ENCODE measurements at regions not wholly inside any gene's neighbourhood (a gene's known extent, or its start where the extent isn't known, plus 50 kb on each side); places are given as distances from the start of the nearest gene placed in this dataset.

- Histone ChIP-seq H3K27ac (ENCODE audit: insufficient read depth, low read length, poor library complexity, severe bottlenecking) (no peak overlapping the region), H3K9me3 (ENCODE audit: control insufficient read depth in 2 of 2, low read length in 2 of 2) (no peaks in the 10 kb centered on the region), H3K4me1 (ENCODE audit: control insufficient read depth, insufficient read depth, low read length, poor library complexity, severe bottlenecking) (no peaks in the 10 kb centered on the region), H3K27me3 (ENCODE audit: control insufficient read depth, insufficient read depth, low read length) (no peaks in the 10 kb centered on the region), H3K36me3 (ENCODE audit: control insufficient read depth, insufficient read depth, low read length) (no peaks in the 10 kb centered on the region), H3K4me3 (ENCODE audit: low read depth, low read length) (no peak overlapping the region)
- Mint-ChIP-seq H3K27ac (no peak overlapping the region), H3K4me1 (peaks cover 0 to 4% (median under 1%) of the 10 kb centered on the region in 4 donors), H3K27me3 (no peaks in the 10 kb centered on the region), H3K36me3 (peaks cover 5% of the 10 kb centered on the region), H3K9me3 (peaks cover 0 to 7% (median 0%) of the 10 kb centered on the region in 7 donors), H3K4me3 (no peak overlapping the region)
- ATAC-seq (ENCODE audit: low read depth in 2 of 2) = no peak
- no peak for DNase-seq
Measured at GRCh38 chr4:108261026-108261425, 92.3 kb upstream of the LEF1 start.

- Mint-ChIP-seq H3K4me3 (no peak overlapping the region), H3K4me1 (peaks cover 0 to 4% (median 1%) of the 10 kb centered on the region in 4 donors), H3K27ac (no peak overlapping the region), H3K36me3 (peaks cover 5% of the 10 kb centered on the region), H3K9me3 (peaks cover 0 to 1% (median 0%) of the 10 kb centered on the region in 7 donors), H3K27me3 (no peaks in the 10 kb centered on the region)
- no peak for DNase-seq
- no peaks in the 10 kb centered on the region for H3K36me3 ChIP-seq (ENCODE audit: control insufficient read depth, insufficient read depth, low read length)
- no peaks in the 10 kb centered on the region for H3K9me3 ChIP-seq (ENCODE audit: control insufficient read depth in 2 of 2, low read length in 2 of 2)
- ATAC-seq (ENCODE audit: low read depth in 2 of 2) = no peak
- H3K4me3 ChIP-seq (ENCODE audit: low read depth, low read length) = no peak overlapping the region
- no peaks in the 10 kb centered on the region for H3K27me3 ChIP-seq (ENCODE audit: control insufficient read depth, insufficient read depth, low read length)
- no peaks in the 10 kb centered on the region for H3K4me1 ChIP-seq (ENCODE audit: control insufficient read depth, insufficient read depth, low read length, poor library complexity, severe bottlenecking)
- H3K27ac ChIP-seq (ENCODE audit: insufficient read depth, low read length, poor library complexity, severe bottlenecking) = no peak overlapping the region
Measured at GRCh38 chr4:108256538-108256937, 87.8 kb upstream of the LEF1 start.

GRCh38 chr4:108255203-108255747 lies 86.5 kb upstream of the LEF1 start:
- H3K4me1 Mint-ChIP-seq = peaks cover 0 to 3% (median under 1%) of the 10 kb centered on the region in 4 donors
- no peak for DNase-seq
- Histone ChIP-seq H3K36me3 (ENCODE audit: control insufficient read depth, insufficient read depth, low read length) (no peaks in the 10 kb centered on the region), H3K4me1 (ENCODE audit: control insufficient read depth, insufficient read depth, low read length, poor library complexity, severe bottlenecking) (no peaks in the 10 kb centered on the region), H3K4me3 (ENCODE audit: low read depth, low read length) (no peak overlapping the region), H3K27ac (ENCODE audit: insufficient read depth, low read length, poor library complexity, severe bottlenecking) (no peak overlapping the region), H3K9me3 (ENCODE audit: control insufficient read depth in 2 of 2, low read length in 2 of 2) (no peaks in the 10 kb centered on the region), H3K27me3 (ENCODE audit: control insufficient read depth, insufficient read depth, low read length) (no peaks in the 10 kb centered on the region)
- ATAC-seq (ENCODE audit: low read depth in 2 of 2) = no peak
- no peak overlapping the region for H3K4me3 Mint-ChIP-seq
- H3K27me3 Mint-ChIP-seq = no peaks in the 10 kb centered on the region
- H3K9me3 Mint-ChIP-seq = peaks cover 0 to 1% (median 0%) of the 10 kb centered on the region in 7 donors
- peaks cover 5% of the 10 kb centered on the region for H3K36me3 Mint-ChIP-seq
- no peak overlapping the region for H3K27ac Mint-ChIP-seq

GRCh38 chr4:108249397-108249796 lies 80.7 kb upstream of the LEF1 start:
- no peak overlapping the region for H3K4me3 Mint-ChIP-seq
- H3K36me3 Mint-ChIP-seq = peaks cover 5% of the 10 kb centered on the region
- no peaks in the 10 kb centered on the region for H3K27me3 Mint-ChIP-seq
- H3K9me3 Mint-ChIP-seq = peaks cover 0 to 12% (median 2%) of the 10 kb centered on the region in 7 donors
- ATAC-seq (ENCODE audit: low read depth in 2 of 2) (no peak), DNase-seq (no peak)
- Histone ChIP-seq H3K27ac (ENCODE audit: insufficient read depth, low read length, poor library complexity, severe bottlenecking) (no peak overlapping the region), H3K4me1 (ENCODE audit: control insufficient read depth, insufficient read depth, low read length, poor library complexity, severe bottlenecking) (no peaks in the 10 kb centered on the region), H3K27me3 (ENCODE audit: control insufficient read depth, insufficient read depth, low read length) (no peaks in the 10 kb centered on the region), H3K4me3 (ENCODE audit: low read depth, low read length) (no peak overlapping the region), H3K9me3 (ENCODE audit: control insufficient read depth in 2 of 2, low read length in 2 of 2) (no peaks in the 10 kb centered on the region), H3K36me3 (ENCODE audit: control insufficient read depth, insufficient read depth, low read length) (no peaks in the 10 kb centered on the region)
- peaks cover 0 to 8% (median 5%) of the 10 kb centered on the region in 4 donors for H3K4me1 Mint-ChIP-seq
- no peak overlapping the region for H3K27ac Mint-ChIP-seq

- no peak overlapping the region for H3K27ac Mint-ChIP-seq
- peaks cover 0 to 17% (median 7%) of the 10 kb centered on the region in 4 donors for H3K4me1 Mint-ChIP-seq
- H3K4me3 ChIP-seq (ENCODE audit: low read depth, low read length) = no peak overlapping the region
- ATAC-seq (ENCODE audit: low read depth in 2 of 2) = no peak
- no peak for DNase-seq
- H3K9me3 ChIP-seq (ENCODE audit: control insufficient read depth in 2 of 2, low read length in 2 of 2) = no peaks in the 10 kb centered on the region
- no peaks in the 10 kb centered on the region for H3K4me1 ChIP-seq (ENCODE audit: control insufficient read depth, insufficient read depth, low read length, poor library complexity, severe bottlenecking)
- H3K27me3 ChIP-seq (ENCODE audit: control insufficient read depth, insufficient read depth, low read length) = no peaks in the 10 kb centered on the region
- peaks cover 0 to 12% (median 2%) of the 10 kb centered on the region in 7 donors for H3K9me3 Mint-ChIP-seq
- H3K27me3 Mint-ChIP-seq = no peaks in the 10 kb centered on the region
- peaks cover 3% of the 10 kb centered on the region for H3K36me3 Mint-ChIP-seq
- H3K27ac ChIP-seq (ENCODE audit: insufficient read depth, low read length, poor library complexity, severe bottlenecking) = no peak overlapping the region
- no peak overlapping the region for H3K4me3 Mint-ChIP-seq
- H3K36me3 ChIP-seq (ENCODE audit: control insufficient read depth, insufficient read depth, low read length) = no peaks in the 10 kb centered on the region
Measured at GRCh38 chr4:108247387-108248049, 78.8 kb upstream of the LEF1 start.

- ATAC-seq (ENCODE audit: low read depth in 2 of 2) (no peak), DNase-seq (peak in 1 of 3 donors; percentile 10)
- Histone ChIP-seq H3K4me3 (ENCODE audit: low read depth, low read length) (no peak overlapping the region), H3K36me3 (ENCODE audit: control insufficient read depth, insufficient read depth, low read length) (no peaks in the 10 kb centered on the region), H3K27me3 (ENCODE audit: control insufficient read depth, insufficient read depth, low read length) (no peaks in the 10 kb centered on the region), H3K9me3 (ENCODE audit: control insufficient read depth in 2 of 2, low read length in 2 of 2) (no peaks in the 10 kb centered on the region), H3K4me1 (ENCODE audit: control insufficient read depth, insufficient read depth, low read length, poor library complexity, severe bottlenecking) (no peaks in the 10 kb centered on the region), H3K27ac (ENCODE audit: insufficient read depth, low read length, poor library complexity, severe bottlenecking) (no peak overlapping the region)
- H3K36me3 Mint-ChIP-seq = peaks cover 3% of the 10 kb centered on the region
- peaks cover 0 to 17% (median 7%) of the 10 kb centered on the region in 4 donors for H3K4me1 Mint-ChIP-seq
- H3K4me3 Mint-ChIP-seq = no peak overlapping the region
- H3K27ac Mint-ChIP-seq = peak overlapping the region in 2 of 3 donors; percentile 4 to 7
- peaks cover 0 to 12% (median 1%) of the 10 kb centered on the region in 7 donors for H3K9me3 Mint-ChIP-seq
- no peaks in the 10 kb centered on the region for H3K27me3 Mint-ChIP-seq
Measured at GRCh38 chr4:108244606-108245005, 75.9 kb upstream of the LEF1 start.

- H3K36me3 Mint-ChIP-seq = peaks cover 12% of the 10 kb centered on the region
- no peak for ATAC-seq (ENCODE audit: low read depth in 2 of 2)
- Histone ChIP-seq H3K4me1 (ENCODE audit: control insufficient read depth, insufficient read depth, low read length, poor library complexity, severe bottlenecking) (no peaks in the 10 kb centered on the region), H3K27me3 (ENCODE audit: control insufficient read depth, insufficient read depth, low read length) (no peaks in the 10 kb centered on the region), H3K9me3 (ENCODE audit: control insufficient read depth in 2 of 2, low read length in 2 of 2) (no peaks in the 10 kb centered on the region), H3K4me3 (ENCODE audit: low read depth, low read length) (no peak overlapping the region), H3K27ac (ENCODE audit: insufficient read depth, low read length, poor library complexity, severe bottlenecking) (no peak overlapping the region), H3K36me3 (ENCODE audit: control insufficient read depth, insufficient read depth, low read length) (no peaks in the 10 kb centered on the region)
- H3K27ac Mint-ChIP-seq = no peak overlapping the region
- peaks cover 0 to 17% (median 9%) of the 10 kb centered on the region in 4 donors for H3K4me1 Mint-ChIP-seq
- H3K4me3 Mint-ChIP-seq = no peak overlapping the region
- peaks cover 0 to 3% (median 0%) of the 10 kb centered on the region in 7 donors for H3K9me3 Mint-ChIP-seq
- no peak for DNase-seq
- H3K27me3 Mint-ChIP-seq = peaks cover 9% of the 10 kb centered on the region
Measured at GRCh38 chr4:108240366-108240765, 71.6 kb upstream of the LEF1 start.

- H3K27ac ChIP-seq (ENCODE audit: insufficient read depth, low read length, poor library complexity, severe bottlenecking) = no peak overlapping the region
- Mint-ChIP-seq H3K27me3 (peaks cover 9% of the 10 kb centered on the region), H3K27ac (no peak overlapping the region), H3K9me3 (peaks cover 0 to 3% (median 0%) of the 10 kb centered on the region in 7 donors), H3K36me3 (peaks cover 23% of the 10 kb centered on the region), H3K4me1 (peaks cover 0 to 4% (median under 1%) of the 10 kb centered on the region in 4 donors), H3K4me3 (no peak overlapping the region)
- ATAC-seq (ENCODE audit: low read depth in 2 of 2) (no peak), DNase-seq (no peak)
- H3K27me3 ChIP-seq (ENCODE audit: control insufficient read depth, insufficient read depth, low read length) = no peaks in the 10 kb centered on the region
- H3K9me3 ChIP-seq (ENCODE audit: control insufficient read depth in 2 of 2, low read length in 2 of 2) = no peaks in the 10 kb centered on the region
- no peak overlapping the region for H3K4me3 ChIP-seq (ENCODE audit: low read depth, low read length)
- H3K4me1 ChIP-seq (ENCODE audit: control insufficient read depth, insufficient read depth, low read length, poor library complexity, severe bottlenecking) = no peaks in the 10 kb centered on the region
- H3K36me3 ChIP-seq (ENCODE audit: control insufficient read depth, insufficient read depth, low read length) = no peaks in the 10 kb centered on the region
Measured at GRCh38 chr4:108237693-108238092, 69.0 kb upstream of the LEF1 start.
